Peyer's patch (tissue), 4 donors: ENCODE measurements at regions not wholly inside any gene's neighbourhood (a gene's known extent, or its start where the extent isn't known, plus 50 kb on each side); places are given as distances from the start of the nearest gene placed in this dataset.

ENCODE experiments used
- DNase-seq, 3 donors: peaks; one replicate each; pipeline ENCODE4 v3.0.0-alpha.2; 2017 to 2019
- H3K27ac ChIP-seq, 4 donors: fragments of 200-600 bp; sonication (generic); one replicate each; pipeline ENCODE4 v1.5.1; 2016 to 2019
- H3K27me3 ChIP-seq, 2 donors: fragments of 200-600 bp; sonication (generic); one replicate each; pipeline ENCODE4 v1.5.1; 2019
- H3K36me3 ChIP-seq, 3 donors: fragments of 200-600 bp; sonication (generic); one replicate each; pipeline ENCODE4 v1.5.1; 2016 to 2019
- H3K4me1 ChIP-seq, 4 donors: fragments of 200-600 bp; sonication (generic); one replicate each; pipeline ENCODE4 v1.5.1; 2016 to 2019
- H3K4me3 ChIP-seq, 4 donors: fragments of 200-600 bp; sonication (generic); 1 replicate in 3 of 4; 2 replicates in 1 of 4; pipeline ENCODE4 v1.5.1; 2016 to 2019; ENCODE audit warnings: mild to moderate bottlenecking in 1 of 4
- H3K9me3 ChIP-seq, 4 donors: fragments of 200-600 bp; sonication (generic); one replicate each; pipeline ENCODE4 v1.5.1; 2016 to 2019; ENCODE audit warnings: mild to moderate bottlenecking in 1 of 4
- CTCF ChIP-seq, 6 experiments: fragments of 450-650 bp in 4 of 6; fragments of 200-600 bp in 2 of 6; sonication (generic) in 1 of 6; IDR thresholded peaks; one replicate each; pipeline ENCODE4 v1.5.1; 2017 to 2019; ENCODE audit warnings: antibody characterized with exemption in 6 of 6, mild to moderate bottlenecking in 3 of 6, moderate library complexity in 1 of 6
- POLR2A ChIP-seq, 2 donors: fragments of 450-650 bp; IDR thresholded peaks; one replicate each; pipeline ENCODE4 v1.5.1; 2017; ENCODE audit warnings: antibody characterized with exemption in 2 of 2, mild to moderate bottlenecking in 2 of 2, moderate library complexity in 2 of 2

- Histone ChIP-seq H3K27ac (no peak overlapping the region), H3K4me3 (no peak overlapping the region), H3K9me3 (no peaks in the 10 kb centered on the region), H3K27me3 (no peaks in the 10 kb centered on the region), H3K36me3 (no peaks in the 10 kb centered on the region), H3K4me1 (no peaks in the 10 kb centered on the region)
- TF ChIP-seq POLR2A (IDR thresholded peaks at IDR 0.05): no peak
- TF ChIP-seq CTCF (IDR thresholded peaks at IDR 0.05): no peak
- no peak for DNase-seq
These were observed 316.0 kb upstream of the DMAC1 start for GRCh38 chr9:8115570-8115969.

- no peak for TF ChIP-seq POLR2A (IDR thresholded peaks at IDR 0.05)
- no peak for TF ChIP-seq CTCF (IDR thresholded peaks at IDR 0.05)
- H3K4me1 ChIP-seq: no peaks in the 10 kb centered on the region
- no peaks in the 10 kb centered on the region for H3K27me3 ChIP-seq
- no peaks in the 10 kb centered on the region for H3K36me3 ChIP-seq
- DNase-seq: no peak
- no peak overlapping the region for H3K27ac ChIP-seq
- H3K4me3 ChIP-seq: no peak overlapping the region
- no peaks in the 10 kb centered on the region for H3K9me3 ChIP-seq
These were observed 315.2 kb upstream of the DMAC1 start for GRCh38 chr9:8114826-8115225.

- no peak for DNase-seq
- no peak overlapping the region for H3K4me3 ChIP-seq
- no peak overlapping the region for H3K27ac ChIP-seq
- H3K4me1 ChIP-seq: no peaks in the 10 kb centered on the region
- no peaks in the 10 kb centered on the region for H3K27me3 ChIP-seq
- no peaks in the 10 kb centered on the region for H3K9me3 ChIP-seq
- TF ChIP-seq POLR2A (IDR thresholded peaks at IDR 0.05) (no peak), CTCF (IDR thresholded peaks at IDR 0.05) (no peak)
- no peaks in the 10 kb centered on the region for H3K36me3 ChIP-seq
These were observed 306.8 kb upstream of the DMAC1 start for GRCh38 chr9:8106362-8106761.

- Histone ChIP-seq H3K4me3 (no peak overlapping the region), H3K4me1 (no peaks in the 10 kb centered on the region), H3K27me3 (no peaks in the 10 kb centered on the region), H3K27ac (no peak overlapping the region), H3K9me3 (no peaks in the 10 kb centered on the region), H3K36me3 (no peaks in the 10 kb centered on the region)
- no peak for DNase-seq
- TF ChIP-seq POLR2A (IDR thresholded peaks at IDR 0.05): no peak
- TF ChIP-seq CTCF (IDR thresholded peaks at IDR 0.05): no peak
These were observed 302.0 kb upstream of the DMAC1 start for GRCh38 chr9:8101607-8102006.

- no peak overlapping the region for H3K27ac ChIP-seq
- no peaks in the 10 kb centered on the region for H3K4me1 ChIP-seq
- no peaks in the 10 kb centered on the region for H3K27me3 ChIP-seq
- no peaks in the 10 kb centered on the region for H3K9me3 ChIP-seq
- H3K4me3 ChIP-seq: no peak overlapping the region
- no peak for DNase-seq
- TF ChIP-seq POLR2A (IDR thresholded peaks at IDR 0.05) (no peak), CTCF (IDR thresholded peaks at IDR 0.05) (no peak)
- no peaks in the 10 kb centered on the region for H3K36me3 ChIP-seq
These were observed 296.5 kb upstream of the DMAC1 start for GRCh38 chr9:8096091-8096490.

GRCh38 chr9:8095672-8096086 lies 296.1 kb upstream of the DMAC1 start:
- no peaks in the 10 kb centered on the region for H3K4me1 ChIP-seq
- no peaks in the 10 kb centered on the region for H3K36me3 ChIP-seq
- no peaks in the 10 kb centered on the region for H3K9me3 ChIP-seq
- no peak for TF ChIP-seq POLR2A (IDR thresholded peaks at IDR 0.05)
- TF ChIP-seq CTCF (IDR thresholded peaks at IDR 0.05): no peak
- H3K27ac ChIP-seq: no peak overlapping the region
- no peak overlapping the region for H3K4me3 ChIP-seq
- no peaks in the 10 kb centered on the region for H3K27me3 ChIP-seq
- DNase-seq: no peak
